Caco-2 (cell line): ENCODE measurements at regions not wholly inside any gene's neighbourhood (a gene's known extent, or its start where the extent isn't known, plus 50 kb on each side); places are given as distances from the start of the nearest gene placed in this dataset.

ENCODE experiments used
- BruUV-seq: library from RNA; stranded (reverse); fragments of 400-500 nt; replicated peaks from 2 replicates; lab custom pipeline; 2021; lab: Mats Ljungman, UMichigan
- CTCF ChIA-PET: fragments of 300-600 bp; sonication (Branson Sonifier 250); formaldehyde crosslinking; loops from one replicate; lab custom pipeline; 2022; ENCODE audit warnings: antibody characterized with exemption; lab: Charles Lee
- POLR2A ChIA-PET: fragments of 300-600 bp; sonication (Branson Sonifier 250); formaldehyde crosslinking; loops from one replicate; lab custom pipeline; 2022; ENCODE audit warnings: antibody characterized with exemption; lab: Charles Lee
- DNase-seq, 2 experiments: peaks; one replicate each; pipeline versions ENCODE4 v3.0.0 to v3.0.0-alpha.2; 2020 to 2022
- H3K27me3 ChIP-seq: replicated peaks from 2 replicates; pipeline ENCODE4 v1.6.0; 2011; ENCODE audit warnings: low read length; ENCODE audit not compliant: control insufficient read depth, insufficient read depth
- H3K36me3 ChIP-seq: 2 replicates; pipeline ENCODE4 v1.5.1; 2011; ENCODE audit warnings: low read length; ENCODE audit not compliant: control insufficient read depth, insufficient read depth
- H3K4me1 ChIP-seq: fragments of 250-450 bp; sonication (Bioruptor Pico); 2 replicates; pipeline ENCODE4 v1.5.1; 2020; ENCODE audit warnings: mild to moderate bottlenecking
- H3K4me3 ChIP-seq: 2 replicates; pipeline ENCODE4 v1.5.1; 2011; ENCODE audit warnings: low read depth, mild to moderate bottlenecking, control low read depth, low read length
- H3K9me3 ChIP-seq: fragments of 250-450 bp; sonication (Bioruptor Pico); 2 replicates; pipeline ENCODE4 v1.5.1; 2020; ENCODE audit warnings: mild to moderate bottlenecking, moderate library complexity
- H3K27ac Mint-ChIP-seq: one replicate; pipeline ENCODE4 v1.8.0; 2022; ENCODE audit warnings: mixed read lengths; ENCODE audit not compliant: unreplicated experiment
- H3K27me3 Mint-ChIP-seq: one replicate; pipeline ENCODE4 v1.8.0; 2022; ENCODE audit warnings: mixed read lengths; ENCODE audit not compliant: insufficient read depth, unreplicated experiment
- H3K36me3 Mint-ChIP-seq: one replicate; pipeline ENCODE4 v1.8.0; 2022; ENCODE audit warnings: mild to moderate bottlenecking, mixed read lengths; ENCODE audit not compliant: insufficient read depth, unreplicated experiment
- H3K4me1 Mint-ChIP-seq: one replicate; pipeline ENCODE4 v1.8.0; 2022; ENCODE audit warnings: low read depth, mixed read lengths; ENCODE audit not compliant: unreplicated experiment
- H3K4me3 Mint-ChIP-seq: one replicate; pipeline ENCODE4 v1.8.0; 2022; ENCODE audit warnings: mild to moderate bottlenecking, moderate library complexity, mixed read lengths; ENCODE audit not compliant: unreplicated experiment
- H3K9me3 Mint-ChIP-seq: one replicate; pipeline ENCODE4 v1.8.0; 2022; ENCODE audit warnings: mixed read lengths; ENCODE audit not compliant: unreplicated experiment
- CTCF ChIP-seq, 2 experiments: fragments of 200-600 bp in 1 of 2; IDR thresholded peaks; 1 replicate in 1 of 2; 2 replicates in 1 of 2; pipeline versions ENCODE4 v1.5.1 to v1.8.0; 2011 to 2022; ENCODE audit warnings: antibody characterized with exemption in 1 of 2, control low read depth in 1 of 2, inconsistent platforms in 1 of 2, low read depth in 1 of 2, low read length in 1 of 2, mild to moderate bottlenecking in 1 of 2, moderate library complexity in 1 of 2; ENCODE audit not compliant: insufficient read depth in 1 of 2, severe bottlenecking in 1 of 2, unreplicated experiment in 1 of 2
- intact Hi-C: fragments of 100-400 bp; cut with micrococcal nuclease; formaldehyde crosslinking; loops from one replicate; pipeline ENCODE4 v1.10.0; 2022; ENCODE audit not compliant: unreplicated experiment

- H3K36me3 Mint-ChIP-seq, result no peaks in the 10 kb centered on the region
- Histone ChIP-seq H3K4me1 (no peaks in the 10 kb centered on the region), H3K9me3 (no peaks in the 10 kb centered on the region), H3K36me3 (no peaks in the 10 kb centered on the region), H3K4me3 (no peak overlapping the region), H3K27me3 (no peaks in the 10 kb centered on the region)
- peaks cover 4% of the 10 kb centered on the region for H3K27me3 Mint-ChIP-seq
- TF ChIP-seq CTCF (IDR thresholded peaks at IDR 0.05; ENCODE audit: insufficient read depth in 1 of 2, low read depth in 1 of 2, low read length in 1 of 2, severe bottlenecking in 1 of 2, unreplicated experiment in 1 of 2), result no peak
- intact Hi-C loops, result no loop called here
- no peak for DNase-seq
- BruUV-seq, result no TSS peak
- no peak overlapping the region for H3K27ac Mint-ChIP-seq
- H3K9me3 Mint-ChIP-seq, result no peaks in the 10 kb centered on the region
- ChIA-PET CTCF (no interaction called here), POLR2A (no interaction called here)
- no peak overlapping the region for H3K4me3 Mint-ChIP-seq
- H3K4me1 Mint-ChIP-seq, result no peaks in the 10 kb centered on the region
These were observed 511.8 kb upstream of the ID4 start for GRCh38 chr6:19325335-19325789.

GRCh38 chr6:19327241-19327640, 509.9 kb upstream of the ID4 start:
- BruUV-seq, result no TSS peak
- Histone ChIP-seq H3K4me1 (no peaks in the 10 kb centered on the region), H3K9me3 (no peaks in the 10 kb centered on the region), H3K4me3 (no peak overlapping the region), H3K27me3 (no peaks in the 10 kb centered on the region), H3K36me3 (no peaks in the 10 kb centered on the region)
- no peak for TF ChIP-seq CTCF (IDR thresholded peaks at IDR 0.05; ENCODE audit: insufficient read depth in 1 of 2, low read depth in 1 of 2, low read length in 1 of 2, severe bottlenecking in 1 of 2, unreplicated experiment in 1 of 2)
- peaks cover 4% of the 10 kb centered on the region for H3K27me3 Mint-ChIP-seq
- ChIA-PET POLR2A (no interaction called here), CTCF (no interaction called here)
- H3K27ac Mint-ChIP-seq, result no peak overlapping the region
- H3K4me1 Mint-ChIP-seq, result no peaks in the 10 kb centered on the region
- H3K9me3 Mint-ChIP-seq, result no peaks in the 10 kb centered on the region
- no peaks in the 10 kb centered on the region for H3K36me3 Mint-ChIP-seq
- no peak overlapping the region for H3K4me3 Mint-ChIP-seq
- no peak for DNase-seq
- intact Hi-C loops, result no loop called here

- no TSS peak for BruUV-seq
- Histone ChIP-seq H3K36me3 (no peaks in the 10 kb centered on the region), H3K4me3 (no peak overlapping the region), H3K4me1 (no peaks in the 10 kb centered on the region), H3K9me3 (no peaks in the 10 kb centered on the region), H3K27me3 (no peaks in the 10 kb centered on the region)
- no peaks in the 10 kb centered on the region for H3K9me3 Mint-ChIP-seq
- H3K4me1 Mint-ChIP-seq, result no peaks in the 10 kb centered on the region
- POLR2A ChIA-PET, result no interaction called here
- DNase-seq, result no peak
- intact Hi-C loops, result no loop called here
- no peak for TF ChIP-seq CTCF (IDR thresholded peaks at IDR 0.05; ENCODE audit: insufficient read depth in 1 of 2, low read depth in 1 of 2, low read length in 1 of 2, severe bottlenecking in 1 of 2, unreplicated experiment in 1 of 2)
- no peaks in the 10 kb centered on the region for H3K36me3 Mint-ChIP-seq
- H3K4me3 Mint-ChIP-seq, result no peak overlapping the region
- H3K27ac Mint-ChIP-seq, result no peak overlapping the region
- CTCF ChIA-PET, result no interaction called here
- peaks cover 4% of the 10 kb centered on the region for H3K27me3 Mint-ChIP-seq
These were observed 509.5 kb upstream of the ID4 start for GRCh38 chr6:19327661-19328060.
